Liver (tissue), 8 donors: ENCODE measurements at regions not wholly inside any gene's neighbourhood (a gene's known extent, or its start where the extent isn't known, plus 50 kb on each side); places are given as distances from the start of the nearest gene placed in this dataset.

ENCODE experiments used
- DNase-seq: peaks from one replicate; pipeline ENCODE4 v3.0.0-alpha.2; 2017; ENCODE audit warnings: low spot score
- H3K27ac ChIP-seq, 2 donors: one replicate each; pipeline ENCODE4 v1.7.0; 2013; ENCODE audit warnings: inconsistent platforms in 2 of 2, low read length in 2 of 2, control low read depth in 1 of 2, low read depth in 1 of 2, mild to moderate bottlenecking in 1 of 2
- H3K27me3 ChIP-seq, 4 donors: one replicate each; pipeline versions ENCODE4 v1.6.1 to v1.7.0; 2013; ENCODE audit warnings: low read length in 3 of 4, inconsistent platforms in 1 of 4, mild to moderate bottlenecking in 1 of 4, moderate library complexity in 1 of 4; ENCODE audit not compliant: control insufficient read depth in 4 of 4, insufficient read depth in 4 of 4
- H3K36me3 ChIP-seq, 4 donors: one replicate each; pipeline versions ENCODE4 v1.6.1 to v1.7.0; 2013; ENCODE audit warnings: low read length in 3 of 4, mild to moderate bottlenecking in 3 of 4, low read depth in 1 of 4, moderate library complexity in 1 of 4; ENCODE audit not compliant: control insufficient read depth in 4 of 4, insufficient read depth in 3 of 4
- H3K4me1 ChIP-seq, 4 donors: one replicate each; pipeline versions ENCODE4 v1.6.1 to v1.7.0; 2013; ENCODE audit warnings: low read length in 3 of 4, mild to moderate bottlenecking in 3 of 4, moderate library complexity in 1 of 4; ENCODE audit not compliant: control insufficient read depth in 4 of 4, insufficient read depth in 4 of 4
- H3K4me3 ChIP-seq, 3 donors: one replicate each; pipeline versions ENCODE4 v1.6.1 to v1.7.0; 2013; ENCODE audit warnings: low read length in 3 of 3, control low read depth in 1 of 3, low read depth in 1 of 3, mild to moderate bottlenecking in 1 of 3
- H3K9ac ChIP-seq, 2 donors: one replicate each; pipeline ENCODE4 v1.7.0; 2013; ENCODE audit warnings: low read length in 2 of 2, mild to moderate bottlenecking in 2 of 2, moderate library complexity in 2 of 2, control low read depth in 1 of 2, low read depth in 1 of 2
- H3K9me3 ChIP-seq, 4 donors: one replicate each; pipeline versions ENCODE4 v1.6.1 to v1.7.0; 2013; ENCODE audit warnings: low read length in 3 of 4; ENCODE audit not compliant: control insufficient read depth in 4 of 4
- ATF3 ChIP-seq: IDR thresholded peaks from 2 replicates; pipeline ENCODE4 v1.6.1; 2016; ENCODE audit warnings: antibody characterized with exemption
- CTCF ChIP-seq: fragments of 150-350 bp; IDR thresholded peaks from 2 replicates; pipeline ENCODE4 v1.5.1; 2017; ENCODE audit warnings: improper control_type of control experiment, low read depth, low read length; ENCODE audit not compliant: missing input control
- FOXA1 ChIP-seq: IDR thresholded peaks from 2 replicates; pipeline ENCODE4 v1.6.1; 2016; ENCODE audit warnings: antibody characterized with exemption
- FOXA2 ChIP-seq: IDR thresholded peaks from 2 replicates; pipeline ENCODE4 v1.6.1; 2016; ENCODE audit warnings: antibody characterized with exemption
- GABPA ChIP-seq, 2 donors: IDR thresholded peaks in 1 of 2; conservative IDR thresholded peaks in 1 of 2; 2 replicates each; pipeline ENCODE4 v1.6.1; 2016; ENCODE audit warnings: antibody characterized with exemption in 2 of 2, mild to moderate bottlenecking in 1 of 2, moderate library complexity in 1 of 2
- HNF4A ChIP-seq, 2 donors: conservative IDR thresholded peaks; 2 replicates each; pipeline ENCODE4 v1.6.1; 2016; ENCODE audit warnings: antibody characterized with exemption in 2 of 2, mild to moderate bottlenecking in 2 of 2
- JUND ChIP-seq, 2 donors: IDR thresholded peaks; 2 replicates each; pipeline ENCODE4 v1.6.1; 2016; ENCODE audit warnings: antibody characterized with exemption in 2 of 2
- MAX ChIP-seq: IDR thresholded peaks from 2 replicates; pipeline ENCODE4 v1.6.1; 2016; ENCODE audit warnings: antibody characterized with exemption
- RAD21 ChIP-seq, 2 donors: IDR thresholded peaks; 2 replicates each; pipeline ENCODE4 v1.6.1; 2016; ENCODE audit warnings: antibody characterized with exemption in 2 of 2, mild to moderate bottlenecking in 2 of 2
- REST ChIP-seq: IDR thresholded peaks from 2 replicates; pipeline ENCODE4 v1.6.1; 2016; ENCODE audit warnings: antibody characterized with exemption, mild to moderate bottlenecking
- RXRA ChIP-seq, 2 donors: IDR thresholded peaks; 2 replicates each; pipeline ENCODE4 v1.6.1; 2017 to 2018; ENCODE audit warnings: antibody characterized with exemption in 2 of 2, mild to moderate bottlenecking in 1 of 2
- SP1 ChIP-seq: IDR thresholded peaks from 2 replicates; pipeline ENCODE4 v1.6.1; 2018; ENCODE audit warnings: antibody characterized with exemption, mild to moderate bottlenecking
- TAF1 ChIP-seq: conservative IDR thresholded peaks from 2 replicates; pipeline ENCODE4 v1.6.1; 2016; ENCODE audit warnings: antibody characterized with exemption, mild to moderate bottlenecking
- ZBTB33 ChIP-seq: IDR thresholded peaks from 2 replicates; pipeline ENCODE4 v1.6.1; 2016; ENCODE audit warnings: antibody characterized with exemption
- WGBS: extraction: QIAGEN DNeasy Blood & Tissue Kit; methylation state at CpG from one replicate; pipeline ENCODE4 v1.1.7; 2013; 5-methylcytosine and 5-hydroxymethylcytosine counted together
- donor health status: healthy.
- donor health status: healthy.
- donor health status: healthy.
- donor health status: healthy.
- donor health status: healthy.

- no peak overlapping the region for H3K4me3 ChIP-seq
- H3K27me3 ChIP-seq = no peaks in the 10 kb centered on the region
- H3K27ac ChIP-seq = no peak overlapping the region
- no peak for TF ChIP-seq CTCF
- TF ChIP-seq GABPA (IDR thresholded peaks at IDR 0.05 in 1 of 2, conservative IDR thresholded peaks at IDR 0.05 in 1 of 2) = no peak
- TF ChIP-seq REST = no peak
- TF ChIP-seq ATF3 = no peak
- no peak for TF ChIP-seq JUND (IDR thresholded peaks at IDR 0.05)
- TF ChIP-seq FOXA2 = no peak
- TF ChIP-seq MAX = no peak
- TF ChIP-seq ZBTB33 = no peak
- no peaks in the 10 kb centered on the region for H3K9me3 ChIP-seq
- DNase-seq = no peak
- H3K36me3 ChIP-seq = no peaks in the 10 kb centered on the region
- no peaks in the 10 kb centered on the region for H3K4me1 ChIP-seq
- 50% methylated on average over 3 of the region's 3 CpGs for WGBS
- no peak overlapping the region for H3K9ac ChIP-seq
Observed at GRCh38 chr13:105364191-105364590, 1171.3 kb downstream of the EFNB2 start.

GRCh38 chr13:105363261-105364190 is 1171.9 kb downstream of the EFNB2 start:
- Histone ChIP-seq H3K27ac (no peak overlapping the region), H3K9ac (no peak overlapping the region), H3K36me3 (no peaks in the 10 kb centered on the region), H3K9me3 (no peaks in the 10 kb centered on the region), H3K27me3 (no peaks in the 10 kb centered on the region), H3K4me3 (no peak overlapping the region), H3K4me1 (no peaks in the 10 kb centered on the region)
- 24% methylated on average over 8 of the region's 8 CpGs for WGBS
- no peak for DNase-seq
- TF ChIP-seq JUND (IDR thresholded peaks at IDR 0.05) (no peak), FOXA2 (no peak), HNF4A (conservative IDR thresholded peaks at IDR 0.05) (no peak), TAF1 (no peak), RAD21 (IDR thresholded peaks at IDR 0.05) (no peak), REST (no peak), SP1 (no peak), FOXA1 (no peak), RXRA (IDR thresholded peaks at IDR 0.05) (no peak), CTCF (no peak)
